Left ventricle myocardium inferior (tissue), 1 donor: ENCODE measurements at regions not wholly inside any gene's neighbourhood (a gene's known extent, or its start where the extent isn't known, plus 50 kb on each side); places are given as distances from the start of the nearest gene placed in this dataset.

Experiments
- DNase-seq: peaks from one replicate; pipeline ENCODE4 v3.0.0-alpha.2; 2020
- H3K27ac ChIP-seq: fragments of 200-600 bp; replicated peaks from 2 replicates; pipeline ENCODE4 v1.8.0; 2021
- H3K27me3 ChIP-seq: fragments of 200-600 bp; 2 replicates; pipeline ENCODE4 v1.8.0; 2021; ENCODE audit warnings: low read depth
- H3K36me3 ChIP-seq: fragments of 200-600 bp; 2 replicates; pipeline ENCODE4 v1.8.0; 2021
- H3K4me1 ChIP-seq: fragments of 200-600 bp; 2 replicates; pipeline ENCODE4 v1.8.0; 2021
- H3K4me3 ChIP-seq: fragments of 200-600 bp; 2 replicates; pipeline ENCODE4 v1.8.0; 2021; ENCODE audit warnings: mild to moderate bottlenecking, moderate library complexity
- H3K9me3 ChIP-seq: fragments of 200-600 bp; replicated peaks from 2 replicates; pipeline ENCODE4 v1.8.0; 2021
- intact Hi-C: fragments of 100-400 bp; cut with micrococcal nuclease; formaldehyde crosslinking; loops from one replicate; pipeline ENCODE4 v1.11.0; 2022
- TF ChIP-seq, protein P1 (sequence below): fragments of 200-600 bp; IDR thresholded peaks from 2 replicates; pipeline ENCODE4 v1.8.0; 2021; ENCODE audit warnings: antibody characterized with exemption, mild to moderate bottlenecking, borderline replicate concordance
- donor health status: DM: no; HTN: yes; CAD: no; lungs with severe emphysema.

DNA sequence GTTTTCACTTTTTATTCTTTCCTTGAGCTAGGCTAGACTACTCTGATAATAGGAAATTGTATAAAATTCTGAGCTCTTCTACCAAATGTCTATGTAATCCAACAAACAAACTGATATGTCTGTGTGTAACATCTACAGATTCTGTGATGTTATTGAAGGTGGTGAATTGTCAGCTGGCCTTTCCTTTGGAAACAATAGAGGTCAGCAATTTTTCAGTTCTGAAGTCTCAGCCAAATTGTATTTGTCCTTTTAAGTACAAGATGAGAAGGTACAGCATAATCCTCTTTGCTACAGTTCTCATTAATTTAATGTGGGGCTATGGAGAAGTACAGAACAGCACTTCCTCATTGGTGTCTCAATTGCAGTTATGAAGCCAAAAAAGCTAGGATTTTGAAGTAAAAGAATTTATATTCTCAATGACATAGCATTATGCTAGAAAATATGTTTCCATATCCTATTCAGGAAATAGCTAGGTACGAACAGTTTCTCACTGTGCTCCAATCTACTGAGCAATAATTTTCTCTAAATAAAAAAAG, 198.0 kb downstream of the HINT1 start:
- Histone ChIP-seq H3K4me1 (no peaks in the 10 kb centered on the region), H3K27ac (no peak overlapping the region), H3K27me3 (no peaks in the 10 kb centered on the region), H3K9me3 (peaks cover 17% of the 10 kb centered on the region), H3K4me3 (no peak overlapping the region), H3K36me3 (no peaks in the 10 kb centered on the region)
- intact Hi-C loops = no loop called here
- no peak for DNase-seq
- TF ChIP-seq, protein P1, sequence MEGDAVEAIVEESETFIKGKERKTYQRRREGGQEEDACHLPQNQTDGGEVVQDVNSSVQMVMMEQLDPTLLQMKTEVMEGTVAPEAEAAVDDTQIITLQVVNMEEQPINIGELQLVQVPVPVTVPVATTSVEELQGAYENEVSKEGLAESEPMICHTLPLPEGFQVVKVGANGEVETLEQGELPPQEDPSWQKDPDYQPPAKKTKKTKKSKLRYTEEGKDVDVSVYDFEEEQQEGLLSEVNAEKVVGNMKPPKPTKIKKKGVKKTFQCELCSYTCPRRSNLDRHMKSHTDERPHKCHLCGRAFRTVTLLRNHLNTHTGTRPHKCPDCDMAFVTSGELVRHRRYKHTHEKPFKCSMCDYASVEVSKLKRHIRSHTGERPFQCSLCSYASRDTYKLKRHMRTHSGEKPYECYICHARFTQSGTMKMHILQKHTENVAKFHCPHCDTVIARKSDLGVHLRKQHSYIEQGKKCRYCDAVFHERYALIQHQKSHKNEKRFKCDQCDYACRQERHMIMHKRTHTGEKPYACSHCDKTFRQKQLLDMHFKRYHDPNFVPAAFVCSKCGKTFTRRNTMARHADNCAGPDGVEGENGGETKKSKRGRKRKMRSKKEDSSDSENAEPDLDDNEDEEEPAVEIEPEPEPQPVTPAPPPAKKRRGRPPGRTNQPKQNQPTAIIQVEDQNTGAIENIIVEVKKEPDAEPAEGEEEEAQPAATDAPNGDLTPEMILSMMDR = no peak

DNA sequence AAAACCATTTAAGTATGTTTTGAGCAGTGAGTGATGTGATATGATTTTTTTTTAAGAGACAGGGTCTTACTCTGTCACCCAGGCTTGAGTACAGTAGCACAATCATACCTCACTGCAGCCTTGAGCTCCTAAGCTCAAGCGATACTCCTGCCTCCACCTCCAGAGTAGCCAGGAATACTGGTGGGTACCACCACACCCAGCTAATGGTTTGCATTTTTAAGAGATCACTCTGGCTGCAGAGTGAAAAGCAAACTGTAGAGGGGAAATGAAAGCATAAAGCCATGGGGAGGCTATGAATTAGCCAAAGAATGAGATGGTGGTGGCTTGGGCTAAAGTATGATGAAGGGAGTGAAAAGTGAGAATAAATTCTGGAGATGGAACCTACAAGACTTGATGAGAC, 199.1 kb downstream of the HINT1 start:
- no peak for DNase-seq
- intact Hi-C loops = no loop called here

DNA sequence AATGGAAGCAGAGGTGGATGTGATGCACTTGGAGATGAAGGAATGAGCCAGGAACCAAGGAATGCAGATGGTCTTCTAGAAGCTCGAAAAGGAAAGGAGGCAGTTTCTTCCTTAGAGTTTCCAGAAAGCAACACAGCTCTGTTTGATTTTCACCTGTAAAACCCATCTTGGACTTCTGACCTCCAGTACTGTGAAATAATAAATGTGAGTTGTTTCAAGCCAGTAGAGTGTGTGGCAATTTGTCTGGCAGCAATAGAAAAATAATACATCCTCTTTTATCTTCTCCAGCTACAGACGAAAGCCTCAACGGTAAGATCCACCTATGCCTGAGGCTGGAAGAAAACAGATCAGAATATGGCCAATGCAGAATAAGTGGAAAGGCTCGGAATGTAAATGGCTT, 199.7 kb downstream of the HINT1 start:
- Histone ChIP-seq H3K36me3 (no peaks in the 10 kb centered on the region), H3K4me1 (no peaks in the 10 kb centered on the region), H3K9me3 (peaks cover 24% of the 10 kb centered on the region), H3K27me3 (no peaks in the 10 kb centered on the region), H3K27ac (no peak overlapping the region), H3K4me3 (no peak overlapping the region)
- TF ChIP-seq, protein P1 = no peak
- intact Hi-C loops = no loop called here
- DNase-seq = no peak

More for the DNA sequence above, 199.1 kb downstream of the HINT1 start:
- Histone ChIP-seq H3K9me3 (peaks cover 19% of the 10 kb centered on the region), H3K4me3 (no peak overlapping the region), H3K27ac (no peak overlapping the region), H3K27me3 (no peaks in the 10 kb centered on the region), H3K4me1 (no peaks in the 10 kb centered on the region), H3K36me3 (no peaks in the 10 kb centered on the region)
- TF ChIP-seq, protein P1 = no peak

DNA sequence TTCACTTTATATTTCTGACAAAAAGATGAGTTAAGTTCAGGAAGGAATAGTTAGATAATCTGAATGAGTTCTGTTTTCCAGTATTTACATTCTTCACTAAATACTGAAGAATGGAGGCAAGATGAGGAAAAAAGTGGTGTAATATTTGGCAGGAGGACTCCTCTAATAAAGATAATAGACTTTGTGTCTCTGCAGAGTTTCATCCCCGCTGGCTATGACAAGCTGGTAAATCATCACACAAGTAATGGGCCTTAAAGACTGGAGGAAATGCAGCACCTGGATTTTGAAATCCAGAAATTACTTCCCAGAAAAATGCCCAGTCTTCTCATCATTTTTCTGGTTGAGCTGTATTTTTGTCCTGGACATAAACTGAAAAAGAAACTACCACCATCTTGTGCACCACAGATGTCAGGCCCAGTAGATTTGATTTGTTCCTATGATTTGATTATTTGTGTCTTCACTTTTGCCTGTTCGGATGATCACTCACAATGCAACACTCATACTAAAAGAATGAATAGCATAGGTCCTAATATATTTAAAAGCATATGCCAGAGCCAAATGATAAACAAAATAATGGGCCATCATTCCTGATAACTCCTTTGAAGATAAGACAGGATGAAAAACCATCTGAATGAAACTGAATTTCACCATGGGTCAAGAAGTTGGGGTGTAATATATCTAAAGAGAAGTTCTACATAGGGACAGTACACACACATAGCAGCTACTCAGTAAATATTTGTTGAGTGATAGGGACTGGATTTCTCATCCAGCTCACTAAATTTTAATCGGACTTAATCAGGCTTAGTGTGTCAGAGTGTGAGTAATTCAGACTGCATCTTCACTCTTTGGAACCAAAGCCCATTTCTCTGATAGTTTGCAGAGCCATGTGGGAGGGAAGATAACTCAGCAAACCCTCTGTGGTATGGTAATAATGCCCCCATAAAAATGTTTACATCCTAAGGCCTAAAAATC, 200.5 kb downstream of the HINT1 start:
- peaks cover 22% of the 10 kb centered on the region for H3K9me3 ChIP-seq

DNA sequence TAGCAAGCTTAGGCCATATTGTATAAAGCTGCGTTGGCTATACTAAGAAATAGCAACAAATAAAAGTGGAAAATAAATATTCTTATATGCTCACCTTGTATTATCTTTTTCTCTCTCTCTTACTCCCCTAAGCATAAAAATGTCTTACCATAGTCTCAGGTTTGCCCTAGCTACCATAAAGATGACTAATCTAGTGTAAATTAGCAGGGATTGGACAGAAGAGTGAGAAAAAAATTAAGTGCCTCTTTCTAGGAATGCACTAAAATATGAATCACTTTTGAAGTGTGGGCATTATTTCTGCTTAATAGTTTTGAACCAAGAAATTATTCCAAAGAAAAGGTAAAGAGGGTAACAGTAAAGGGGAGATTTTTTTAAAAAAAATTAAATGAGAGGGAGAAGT, 201.3 kb downstream of the HINT1 start:
- peaks cover 17% of the 10 kb centered on the region for H3K9me3 ChIP-seq
- no peak overlapping the region for H3K27ac ChIP-seq
- H3K36me3 ChIP-seq = no peaks in the 10 kb centered on the region
- no peak for DNase-seq
- H3K4me1 ChIP-seq = no peaks in the 10 kb centered on the region
- no peak overlapping the region for H3K4me3 ChIP-seq
- intact Hi-C loops = no loop called here
- H3K27me3 ChIP-seq = no peaks in the 10 kb centered on the region
- TF ChIP-seq, protein P1 = no peak

More for the DNA sequence above, 200.5 kb downstream of the HINT1 start:
- H3K27me3 ChIP-seq = no peaks in the 10 kb centered on the region
- DNase-seq = no peak
- no peaks in the 10 kb centered on the region for H3K36me3 ChIP-seq
- no peak overlapping the region for H3K27ac ChIP-seq
- TF ChIP-seq, protein P1 = no peak
- no peaks in the 10 kb centered on the region for H3K4me1 ChIP-seq
- H3K4me3 ChIP-seq = no peak overlapping the region
- intact Hi-C loops = no loop called here
